H54 (cell line): ENCODE measurements at regions not wholly inside any gene's neighbourhood (a gene's known extent, or its start where the extent isn't known, plus 50 kb on each side); places are given as distances from the start of the nearest gene placed in this dataset.

Source experiments
- DNase-seq: peaks from one replicate; pipeline ENCODE4 v3.0.0; 2011; ENCODE audit warnings: low spot score, mixed read lengths; ENCODE audit not compliant: insufficient read length
- FAIRE-seq: peaks from 3 replicates; lab custom pipeline; 2011; peaks lifted over from hg19 to GRCh38; lab: Jason Lieb, UNC
- POLR2A ChIP-seq: IDR thresholded peaks from 2 replicates; pipeline ENCODE4 v1.6.1; 2011; ENCODE audit warnings: low read depth, mild to moderate bottlenecking, low read length

DNA sequence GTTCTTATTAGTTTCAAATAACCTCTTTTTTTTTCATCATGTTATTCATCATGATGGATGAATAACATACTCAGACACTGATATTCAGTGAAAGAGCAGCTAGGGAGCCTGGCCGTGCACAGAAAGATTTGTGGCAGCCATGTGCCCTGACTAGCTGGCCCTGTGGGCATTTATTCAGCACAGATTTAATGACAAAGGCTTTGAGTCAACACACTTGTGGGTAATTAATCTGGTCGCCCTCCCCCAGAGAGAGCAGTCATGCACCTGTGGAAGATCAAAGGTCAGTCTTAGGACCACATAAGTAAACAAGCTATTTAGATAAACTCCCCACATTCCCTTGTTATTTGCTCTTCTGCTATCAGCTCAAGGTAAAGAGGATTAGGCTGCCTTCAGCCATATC is 153.2 kb upstream of the HMCN1 start:
- DNase-seq (no peak), FAIRE-seq (no peak)
- no peak for TF ChIP-seq POLR2A

DNA sequence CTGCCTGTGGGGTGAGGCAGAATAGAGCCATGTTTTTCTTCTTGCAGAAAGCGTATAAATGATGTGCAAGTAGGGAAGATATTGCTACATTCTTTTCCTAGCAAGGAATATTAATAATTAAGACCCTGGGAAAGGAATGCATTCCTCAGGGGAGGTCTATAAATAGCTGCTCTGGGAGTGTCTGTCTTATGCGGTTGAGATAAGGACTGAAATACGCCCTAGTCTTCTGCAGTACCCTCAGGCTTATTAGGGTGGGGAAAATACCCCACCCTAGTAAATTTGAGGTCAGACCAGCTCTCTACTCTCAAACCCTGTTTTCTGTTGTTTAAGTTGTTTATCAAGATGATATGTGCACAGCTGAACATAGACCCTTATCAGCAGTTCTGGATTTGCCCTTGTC is 155.9 kb upstream of the HMCN1 start:
- DNase-seq (no peak), FAIRE-seq (no peak)
- no peak for TF ChIP-seq POLR2A

DNA sequence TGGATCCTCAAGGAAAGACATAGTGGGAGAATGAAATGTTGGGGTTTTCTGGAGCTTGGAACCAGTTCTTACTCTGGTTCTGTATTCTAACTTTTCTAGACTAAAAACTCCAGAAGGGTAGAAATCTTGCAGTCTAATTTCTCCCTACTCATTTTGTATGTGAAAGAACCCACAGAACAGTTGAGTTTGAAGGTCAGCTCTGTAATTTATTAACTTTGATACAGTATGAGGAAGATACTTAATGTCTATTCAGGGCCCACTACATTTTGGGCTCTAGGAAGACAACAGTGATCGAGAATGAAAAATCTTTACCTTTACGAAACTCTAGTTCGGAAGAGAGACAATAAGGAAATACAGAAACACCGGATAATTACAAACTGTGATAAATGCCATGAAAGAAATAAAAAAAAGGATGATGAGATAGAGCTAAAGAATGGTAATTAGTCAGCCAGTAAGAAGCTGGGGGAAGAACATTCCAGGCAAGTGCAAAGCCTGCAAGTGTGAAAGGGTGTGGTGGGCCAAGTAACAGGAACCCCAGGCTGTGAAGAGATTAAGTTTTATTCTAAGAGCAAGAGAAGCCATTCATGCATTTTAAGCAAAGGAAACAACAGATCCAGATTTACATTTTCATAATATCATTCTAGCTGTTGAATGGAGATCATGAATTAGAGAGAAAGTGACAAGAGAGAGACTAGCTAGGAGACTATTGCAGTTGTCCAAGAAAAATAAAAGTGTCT is 159.9 kb upstream of the HMCN1 start:
- TF ChIP-seq POLR2A: no peak
- no peak for FAIRE-seq
- no peak for DNase-seq

DNA sequence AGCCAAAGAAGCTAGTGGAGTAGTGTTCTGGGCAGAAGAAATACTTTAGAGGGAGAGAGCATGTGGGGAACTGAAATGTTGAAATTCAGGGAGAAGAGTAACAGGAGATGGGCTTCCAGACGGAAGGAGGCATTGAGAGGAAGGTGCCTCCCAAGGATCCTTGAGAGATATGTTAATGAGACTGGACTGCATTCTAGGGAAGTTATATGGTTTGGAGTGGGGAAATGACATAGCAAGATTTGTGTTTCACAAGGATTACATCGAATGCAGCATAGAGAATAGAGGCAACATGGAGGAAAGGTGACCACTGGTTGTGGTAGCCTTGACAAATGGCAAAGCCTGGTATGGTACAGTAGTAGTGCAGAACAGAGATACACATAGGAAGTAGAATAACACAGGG is 160.5 kb upstream of the HMCN1 start:
- no peak for FAIRE-seq
- TF ChIP-seq POLR2A: no peak

DNA sequence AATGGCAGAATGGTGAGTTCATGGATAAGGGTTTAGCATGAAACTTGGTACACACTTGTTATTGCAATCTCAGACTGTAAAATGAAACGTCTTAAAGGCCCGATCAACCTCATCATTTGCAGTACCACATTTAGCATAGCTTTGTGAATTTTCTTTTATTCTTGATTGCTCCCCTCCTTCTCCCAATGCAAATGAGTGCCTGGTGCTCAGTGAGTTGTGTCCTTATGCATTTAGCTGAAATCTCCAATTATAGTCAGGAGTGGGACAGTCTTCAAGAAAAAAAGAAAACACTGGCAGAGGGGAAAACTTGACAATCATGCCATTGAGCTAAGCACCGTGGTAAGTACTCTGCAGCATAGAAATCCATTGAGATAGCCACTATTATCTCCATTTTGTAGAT is 161.0 kb upstream of the HMCN1 start:
- FAIRE-seq (no peak), DNase-seq (no peak)
- no peak for TF ChIP-seq POLR2A

More for the DNA sequence above, 160.5 kb upstream of the HMCN1 start:
- no peak for DNase-seq

DNA sequence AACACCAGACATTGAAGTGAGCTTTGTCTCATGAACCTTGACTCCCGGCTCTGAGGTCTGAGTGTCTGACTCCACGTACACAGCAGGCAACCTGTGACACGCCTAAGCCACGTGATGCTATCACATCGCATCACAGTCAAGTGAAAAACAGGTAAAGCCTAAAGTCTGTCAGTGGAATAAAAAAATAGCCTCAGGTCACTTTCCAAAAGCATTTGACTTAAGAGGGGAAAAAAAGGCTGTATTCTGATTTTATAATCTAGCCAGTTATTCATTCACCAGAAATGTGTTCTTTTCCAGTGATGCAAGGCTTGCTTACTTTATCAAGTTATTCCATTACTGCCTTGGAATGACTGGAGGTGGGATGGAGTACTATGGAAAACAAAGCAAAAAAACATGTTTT is 163.2 kb upstream of the HMCN1 start:
- no peak for TF ChIP-seq POLR2A
- DNase-seq (no peak), FAIRE-seq (no peak)

DNA sequence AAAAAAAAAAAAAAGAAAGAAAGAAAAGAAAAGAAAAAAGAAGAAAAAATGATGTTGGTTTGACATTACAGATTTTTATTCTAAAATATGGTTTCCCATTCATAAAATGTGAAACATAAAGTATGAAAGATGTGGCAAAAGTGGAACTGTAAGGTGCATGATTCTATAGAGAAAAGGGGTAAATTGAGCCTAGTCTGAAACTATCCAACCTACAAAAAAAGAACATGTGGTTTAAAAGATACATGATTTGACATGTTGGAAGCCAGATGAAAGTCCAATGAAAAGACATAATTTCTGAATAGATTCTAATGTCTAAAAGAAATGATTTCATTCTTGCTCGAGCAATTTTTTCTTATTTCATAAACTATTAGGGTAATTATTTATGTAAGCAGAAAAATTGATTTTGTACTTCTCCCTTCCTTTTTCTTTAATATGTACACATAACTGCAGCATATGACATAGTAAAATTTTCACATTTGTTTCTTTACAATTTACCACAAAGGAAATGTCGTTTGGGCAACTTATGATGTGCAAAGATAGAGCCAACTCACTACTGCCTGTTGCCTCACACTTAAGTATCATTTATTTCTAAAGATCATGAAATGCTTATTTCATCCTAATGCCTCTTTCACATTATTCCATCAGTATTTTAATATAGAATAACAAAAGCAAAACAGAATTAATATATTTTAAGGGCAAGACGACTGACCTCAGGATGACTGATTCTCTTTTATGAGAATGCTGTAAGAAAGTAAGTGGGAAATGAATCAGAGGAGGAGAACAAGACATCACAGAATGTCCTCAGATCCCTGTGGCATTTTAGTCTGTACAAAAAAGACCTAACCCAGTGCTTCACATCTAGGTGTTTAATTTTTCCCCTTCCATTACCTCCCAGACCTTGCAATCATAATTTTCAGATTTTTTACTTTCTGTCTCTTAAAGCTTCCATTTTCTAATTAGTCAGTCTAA is 165.8 kb upstream of the HMCN1 start:
- FAIRE-seq (no peak), DNase-seq (no peak)
- no peak for TF ChIP-seq POLR2A

DNA sequence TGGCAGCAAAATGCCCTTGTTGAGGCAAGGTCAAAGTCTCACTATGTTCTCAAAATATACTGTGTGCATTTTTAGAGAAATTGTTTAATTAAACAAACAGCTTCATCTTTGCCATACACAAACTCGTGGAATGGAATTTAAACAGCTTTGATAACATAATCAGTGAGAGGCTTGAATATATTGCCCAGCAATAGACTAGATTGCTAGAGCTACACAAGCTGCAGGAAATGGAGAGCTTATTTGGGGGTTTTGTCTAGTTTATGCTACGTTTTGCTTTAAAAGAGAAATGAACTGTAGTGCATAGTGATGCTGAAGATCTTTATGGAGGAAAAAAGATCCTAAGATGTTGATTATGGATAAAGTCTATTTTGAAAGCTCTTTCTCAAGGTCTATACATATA is 166.8 kb upstream of the HMCN1 start:
- no peak for TF ChIP-seq POLR2A
- no peak for DNase-seq
- no peak for FAIRE-seq

DNA sequence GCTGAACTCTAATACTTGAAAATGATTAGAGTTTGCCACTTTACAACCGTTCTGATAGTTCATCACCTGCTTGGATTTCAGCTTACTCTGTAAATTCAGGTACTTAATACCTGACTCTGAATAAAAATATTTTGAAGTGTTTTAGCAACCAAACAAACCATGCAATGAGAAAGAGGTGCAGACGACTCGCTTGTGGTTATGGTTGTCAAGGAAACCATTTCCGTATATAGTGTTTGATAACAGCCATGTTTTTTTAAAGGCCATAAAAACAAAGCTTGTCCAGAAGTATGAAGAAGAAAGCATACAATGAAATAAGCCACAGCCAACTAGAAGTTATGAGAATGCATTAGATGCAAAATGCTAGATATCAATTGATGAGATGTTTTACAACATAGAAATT is 167.2 kb upstream of the HMCN1 start:
- TF ChIP-seq POLR2A: no peak
- no peak for FAIRE-seq
- DNase-seq: no peak

DNA sequence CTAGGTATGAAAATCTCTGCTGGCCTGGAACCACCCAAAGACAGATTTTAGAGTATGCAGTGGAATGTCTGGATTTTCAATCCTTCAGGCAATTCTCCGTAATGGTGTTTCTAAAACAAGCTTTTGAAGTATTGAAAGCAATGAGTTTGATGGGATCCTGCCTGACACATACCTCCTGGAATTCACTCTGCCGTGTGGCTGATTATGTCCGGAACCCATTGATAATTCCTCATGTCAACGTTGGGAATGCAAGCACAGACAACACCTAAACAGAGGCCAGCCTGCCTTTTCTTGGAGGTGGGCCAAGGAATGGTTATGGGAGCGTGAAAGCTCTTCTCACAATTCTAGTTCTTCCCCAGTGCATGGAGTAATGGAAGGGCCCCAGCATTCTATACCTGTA is 168.9 kb upstream of the HMCN1 start:
- FAIRE-seq: no peak
- no peak for TF ChIP-seq POLR2A
- DNase-seq: peak; percentile 9

DNA sequence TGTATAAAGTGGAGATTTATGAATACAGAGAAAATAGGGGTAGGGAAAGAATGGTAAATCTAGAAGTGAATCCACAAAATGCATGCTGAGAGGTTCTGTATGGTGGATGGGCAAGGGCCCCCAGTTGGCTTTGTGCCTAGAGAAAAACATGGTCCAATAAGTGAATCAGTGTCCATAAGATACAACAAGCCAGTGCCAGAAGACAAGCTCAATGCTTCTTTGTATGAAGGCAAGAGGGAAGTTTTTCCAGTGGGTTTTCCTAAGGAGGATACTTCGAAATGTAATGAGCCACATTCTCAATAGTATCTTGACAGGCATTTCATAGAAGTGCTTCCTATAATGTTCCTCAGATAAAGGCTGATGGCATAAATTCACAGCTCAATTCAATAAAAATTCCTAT is 169.4 kb upstream of the HMCN1 start:
- TF ChIP-seq POLR2A: no peak
- DNase-seq: no peak
- no peak for FAIRE-seq

DNA sequence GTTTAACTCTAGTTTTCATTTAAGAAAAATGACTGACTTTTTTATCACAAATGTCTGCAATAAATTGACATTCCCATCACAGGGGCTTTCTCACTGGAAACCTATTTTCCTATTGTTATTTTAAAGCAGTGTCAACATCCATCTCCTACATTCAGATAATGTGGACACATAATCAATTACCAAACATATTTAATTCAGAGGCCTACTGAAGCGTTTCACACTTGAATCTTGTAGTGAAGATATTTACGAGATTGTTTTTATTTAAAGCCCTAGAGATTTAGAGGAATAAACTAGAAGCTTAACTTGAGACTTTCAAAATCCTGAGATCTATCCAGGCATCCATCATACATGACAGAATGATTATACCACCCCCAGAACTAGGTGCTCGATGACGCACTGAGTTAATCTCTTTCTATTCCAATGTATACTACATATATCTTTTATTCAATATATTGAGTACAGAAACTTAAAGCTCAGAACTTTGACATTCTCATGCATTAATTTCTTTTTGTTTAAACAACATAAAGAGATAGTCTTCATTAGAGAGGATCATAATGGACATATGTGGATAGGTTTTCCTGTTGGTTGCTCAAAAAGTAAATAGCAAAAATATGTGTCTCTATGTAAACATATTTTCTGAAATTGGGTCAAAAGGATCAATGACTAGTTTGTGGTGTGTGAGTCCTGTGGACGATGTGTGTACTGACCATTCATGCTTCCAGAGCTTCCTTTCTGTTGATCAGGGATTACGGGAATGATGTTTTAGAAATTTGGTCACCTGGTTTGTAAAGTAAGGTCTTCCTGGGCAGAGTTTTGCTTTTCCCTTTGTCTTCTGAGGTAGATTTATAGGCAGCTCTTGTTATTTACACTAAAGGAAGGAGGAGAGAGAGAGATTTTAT is 171.5 kb upstream of the HMCN1 start:
- no peak for DNase-seq
- TF ChIP-seq POLR2A: no peak
- FAIRE-seq: no peak

DNA sequence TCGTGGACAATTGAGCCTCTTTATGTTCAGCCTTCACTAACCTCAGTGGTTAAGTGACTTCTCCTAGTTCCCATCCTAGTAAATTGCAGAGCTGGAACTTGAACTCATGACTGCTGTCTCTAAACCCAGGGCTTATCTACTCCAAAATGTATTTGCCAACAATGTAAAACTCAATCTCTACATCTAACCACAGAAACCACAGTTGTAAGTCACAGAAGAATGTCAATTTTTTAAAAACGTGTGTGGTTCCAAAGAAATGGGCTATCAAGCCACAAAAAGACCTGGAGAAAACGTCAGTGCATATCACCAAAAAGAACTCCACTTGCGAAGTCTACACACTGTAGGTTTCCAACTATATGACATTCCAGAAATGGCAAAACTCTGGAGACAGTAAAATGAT is 172.6 kb upstream of the HMCN1 start:
- no peak for FAIRE-seq

More for the DNA sequence above, 172.6 kb upstream of the HMCN1 start:
- TF ChIP-seq POLR2A: no peak
- no peak for DNase-seq
